ENCODE measurements at regions not wholly inside any gene's neighbourhood (a gene's known extent, or its start where the extent isn't known, plus 50 kb on each side); places are given as distances from the start of the nearest gene placed in this dataset.
"Not testable (repeated sequence)": the region's sequence is repeated elsewhere in the genome, so short reads cannot be mapped to it uniquely, and the experiment has no call there.

GRCh38 chr16:16448423-16448822 is 69.5 kb downstream of the NPIPA7 start:
- DNase-seq = not testable (repeated sequence)

GRCh38 chr16:16449712-16450237 is 70.8 kb downstream of the NPIPA7 start:
- DNase-seq = not testable (repeated sequence)

- not testable (repeated sequence) for DNase-seq
Measured at GRCh38 chr16:16451721-16452410, 72.9 kb downstream of the NPIPA7 start.

GRCh38 chr16:16458579-16458978 is 79.6 kb downstream of the NPIPA7 start:
- not testable (repeated sequence) for DNase-seq

GRCh38 chr16:16463792-16464191 is 84.9 kb downstream of the NPIPA7 start:
- DNase-seq = not testable (repeated sequence)

- DNase-seq = not testable (repeated sequence)
Measured at GRCh38 chr16:16488919-16489318, 110.0 kb downstream of the NPIPA7 start.

GRCh38 chr16:16489466-16489865 is 110.5 kb downstream of the NPIPA7 start:
- DNase-seq = not testable (repeated sequence)

GRCh38 chr16:16494114-16494513 is 115.2 kb downstream of the NPIPA7 start:
- DNase-seq = not testable (repeated sequence)

- DNase-seq = not testable (repeated sequence)
Measured at GRCh38 chr16:16494998-16495397, 116.1 kb downstream of the NPIPA7 start.

- not testable (repeated sequence) for DNase-seq
Measured at GRCh38 chr16:16499875-16500274, 120.9 kb downstream of the NPIPA7 start.

- not testable (repeated sequence) for DNase-seq
Measured at GRCh38 chr16:16507041-16507440, 128.1 kb downstream of the NPIPA7 start.

GRCh38 chr16:16508344-16508743 is 129.4 kb downstream of the NPIPA7 start:
- not testable (repeated sequence) for DNase-seq

GRCh38 chr16:16519395-16519794 is 140.5 kb downstream of the NPIPA7 start:
- not testable (repeated sequence) for DNase-seq

GRCh38 chr16:16521239-16522002 is 142.5 kb downstream of the NPIPA7 start:
- DNase-seq = not testable (repeated sequence)

GRCh38 chr16:16526998-16527397 is 148.1 kb downstream of the NPIPA7 start:
- DNase-seq = not testable (repeated sequence)

GRCh38 chr16:16530744-16531143 is 151.8 kb downstream of the NPIPA7 start:
- not testable (repeated sequence) for DNase-seq

- not testable (repeated sequence) for DNase-seq
Measured at GRCh38 chr16:16535565-16535964, 156.6 kb downstream of the NPIPA7 start.

GRCh38 chr16:16536151-16536550 is 157.2 kb downstream of the NPIPA7 start:
- DNase-seq = not testable (repeated sequence)

GRCh38 chr16:16549710-16550109 is 170.8 kb downstream of the NPIPA7 start:
- not testable (repeated sequence) for DNase-seq

GRCh38 chr16:16550824-16551223 is 171.9 kb downstream of the NPIPA7 start:
- not testable (repeated sequence) for DNase-seq

- DNase-seq = not testable (repeated sequence)
Measured at GRCh38 chr16:16552819-16553340, 173.9 kb downstream of the NPIPA7 start.

GRCh38 chr16:16559179-16559740 is 180.3 kb downstream of the NPIPA7 start:
- not testable (repeated sequence) for DNase-seq

GRCh38 chr16:16561532-16561931 is 182.6 kb downstream of the NPIPA7 start:
- not testable (repeated sequence) for DNase-seq
